GM19467 (cell line): ENCODE measurements at regions not wholly inside any gene's neighbourhood (a gene's known extent, or its start where the extent isn't known, plus 50 kb on each side); places are given as distances from the start of the nearest gene placed in this dataset.
"Not testable (repeated sequence)": the region's sequence is repeated elsewhere in the genome, so short reads cannot be mapped to it uniquely, and the experiment has no call there.

ENCODE experiments used
- ATAC-seq: cut with Tn5 transposase; IDR thresholded peaks from one replicate; pipeline ENCODE4 v1.9.1; 2021; ENCODE audit warnings: mild to moderate bottlenecking, moderate library complexity; ENCODE audit not compliant: unreplicated experiment

- no peak for ATAC-seq
These were observed 191.6 kb upstream of the CCN2 start for GRCh38 chr6:132142768-132143167.

GRCh38 chr6:132142308-132142707, 191.1 kb upstream of the CCN2 start:
- ATAC-seq: no peak

- no peak for ATAC-seq
These were observed 189.0 kb upstream of the CCN2 start for GRCh38 chr6:132140189-132140588.

- ATAC-seq: no peak
These were observed 188.4 kb upstream of the CCN2 start for GRCh38 chr6:132139611-132140010.

GRCh38 chr6:132136981-132137380, 185.8 kb upstream of the CCN2 start:
- no peak for ATAC-seq

GRCh38 chr6:132135409-132135808, 184.2 kb upstream of the CCN2 start:
- no peak for ATAC-seq

GRCh38 chr6:132133736-132134445, 182.7 kb upstream of the CCN2 start:
- ATAC-seq: no peak

- ATAC-seq: no peak
These were observed 181.9 kb upstream of the CCN2 start for GRCh38 chr6:132132924-132133639.

GRCh38 chr6:132132422-132132821, 181.2 kb upstream of the CCN2 start:
- ATAC-seq: no peak

GRCh38 chr6:132131758-132132157, 180.6 kb upstream of the CCN2 start:
- ATAC-seq: no peak

- no peak for ATAC-seq
These were observed 180.2 kb upstream of the CCN2 start for GRCh38 chr6:132131351-132131750.

- ATAC-seq: no peak
These were observed 179.6 kb upstream of the CCN2 start for GRCh38 chr6:132130626-132131298.

GRCh38 chr6:132128424-132128823, 177.3 kb upstream of the CCN2 start:
- no peak for ATAC-seq

GRCh38 chr6:132126150-132126549, 175.0 kb upstream of the CCN2 start:
- no peak for ATAC-seq

GRCh38 chr6:132122871-132123270, 171.7 kb upstream of the CCN2 start:
- ATAC-seq: no peak

GRCh38 chr6:132122176-132122575, 171.0 kb upstream of the CCN2 start:
- no peak for ATAC-seq

- ATAC-seq: no peak
These were observed 167.0 kb upstream of the CCN2 start for GRCh38 chr6:132118144-132118543.

- no peak for ATAC-seq
These were observed 164.7 kb upstream of the CCN2 start for GRCh38 chr6:132115714-132116366.

GRCh38 chr6:132114201-132114825, 163.1 kb upstream of the CCN2 start:
- no peak for ATAC-seq

GRCh38 chr6:132109752-132110151, 158.6 kb upstream of the CCN2 start:
- not testable (repeated sequence) for ATAC-seq

GRCh38 chr6:132107896-132108295, 156.7 kb upstream of the CCN2 start:
- ATAC-seq: no peak
